ENCODE measurements at regions not wholly inside any gene's neighbourhood (a gene's known extent, or its start where the extent isn't known, plus 50 kb on each side); places are given as distances from the start of the nearest gene placed in this dataset.
"Not testable (repeated sequence)": the region's sequence is repeated elsewhere in the genome, so short reads cannot be mapped to it uniquely, and the experiment has no call there.

DNA sequence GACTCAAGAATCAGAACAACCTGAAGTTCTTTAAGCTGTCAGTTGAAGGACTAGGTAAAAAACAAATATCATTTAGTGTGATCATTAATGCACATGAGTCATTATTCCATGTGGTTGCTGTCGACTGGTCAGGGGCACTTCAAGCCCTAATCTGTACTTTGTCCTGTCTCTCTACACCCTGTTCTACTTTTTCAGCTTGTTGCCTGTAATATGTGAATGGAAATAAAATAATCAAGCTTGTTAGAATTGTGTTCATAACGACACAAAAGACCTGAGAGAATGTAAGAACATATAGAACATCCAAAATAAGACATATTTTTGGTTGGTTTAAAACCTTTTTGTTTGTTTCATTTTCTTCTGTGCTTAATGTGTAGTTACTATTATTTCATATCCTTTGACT lies 87.4 kb upstream of the NBPF9 start:
- TF ChIP-seq YY1 (IDR thresholded peaks at IDR 0.05; ENCODE audit: insufficient read depth, insufficient read length); ZNF274 (IDR thresholded peaks at IDR 0.05; ENCODE audit: low read depth, low read length); SUZ12 (IDR thresholded peaks at IDR 0.05; ENCODE audit: extremely low read depth, insufficient read depth, insufficient read length): not testable (repeated sequence)

Data from NT2/D1 (cell line).